ENCODE measurements at regions not wholly inside any gene's neighbourhood (a gene's known extent, or its start where the extent isn't known, plus 50 kb on each side); places are given as distances from the start of the nearest gene placed in this dataset.

DNA sequence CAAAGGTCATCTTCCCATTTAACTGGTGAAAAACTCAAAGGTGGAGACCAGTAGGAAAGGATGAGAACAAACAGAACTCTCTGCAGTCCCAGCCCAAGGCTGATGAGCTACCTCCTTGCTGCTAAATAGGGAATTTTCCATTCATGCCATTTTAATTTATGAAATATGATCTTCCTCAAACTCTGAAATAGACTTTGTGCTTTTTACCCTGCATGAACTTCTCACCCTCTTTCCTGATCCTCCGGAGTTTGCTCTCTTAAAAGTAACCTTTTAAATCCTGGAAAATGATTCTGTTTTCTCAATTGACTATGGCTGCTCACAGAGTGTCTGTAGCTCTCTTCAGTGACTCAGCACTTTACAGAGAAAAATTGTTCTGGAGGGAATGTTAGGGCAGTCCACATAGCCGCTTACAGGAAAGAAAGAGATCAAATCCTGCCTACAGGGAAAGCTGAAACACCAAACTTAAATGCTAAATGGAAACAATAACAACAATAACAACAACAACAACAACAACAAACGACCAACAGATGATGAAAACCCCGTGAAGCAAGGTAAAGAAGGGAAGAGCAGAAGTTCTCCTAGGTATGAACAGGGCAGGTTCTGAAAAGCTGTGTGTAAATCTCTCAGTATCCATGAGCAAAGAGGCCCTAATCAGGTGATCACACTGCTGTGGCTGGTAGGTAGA, 79.8 kb upstream of the SESTD1 start:
- H3K36me3 Mint-ChIP-seq (ENCODE audit: low read depth), result no peaks in the 10 kb centered on the region
- no peak overlapping the region for H3K4me3 Mint-ChIP-seq
- no peaks in the 10 kb centered on the region for H3K9me3 Mint-ChIP-seq
- Histone ChIP-seq H3F3A (replicated peaks; ENCODE audit: low read depth) (no peaks in the 10 kb centered on the region), H3K79me2 (replicated peaks; ENCODE audit: insufficient read depth) (no peaks in the 10 kb centered on the region), H3K36me3 (ENCODE audit: insufficient read depth) (no peaks in the 10 kb centered on the region), H4K20me1 (replicated peaks; ENCODE audit: insufficient read depth) (no peaks in the 10 kb centered on the region), H3K9me2 (ENCODE audit: insufficient read depth) (peaks cover 5% of the 10 kb centered on the region; the same call in 1 of the 2 replicates), H3K4me2 (no peak overlapping the region), H3K27me3 (ENCODE audit: insufficient read depth) (no peaks in the 10 kb centered on the region), H3K27ac (ENCODE audit: low read depth) (no peak overlapping the region), H3K4me1 (ENCODE audit: insufficient read depth) (peaks cover 5% of the 10 kb centered on the region; the same call in 1 of the 2 replicates), H3K4me3 (no peak overlapping the region), H2AFZ (peak overlapping the region; percentile 97)
- peaks cover 13% of the 10 kb centered on the region; the same call in 2 of the 3 replicates for H3K4me1 Mint-ChIP-seq
- H3K27ac Mint-ChIP-seq, result peak overlapping the region; percentile 88
- no peaks in the 10 kb centered on the region for H3K27me3 Mint-ChIP-seq (ENCODE audit: insufficient read depth, low read depth, poor library complexity)
- TF ChIP-seq JUNB (IDR thresholded peaks at IDR 0.05; ENCODE audit: unreplicated experiment) (no peak), POLR2AphosphoS5 (IDR thresholded peaks at IDR 0.05; ENCODE audit: low read depth) (no peak)
- DNase-seq (ENCODE audit: low spot score) (no peak), ATAC-seq (no peak)

- H3K4me1 ChIP-seq (ENCODE audit: insufficient read depth), result peaks cover 5% of the 10 kb centered on the region; the same call in 1 of the 2 replicates
- peak overlapping the region; percentile 97 for H2AFZ ChIP-seq
- H3K36me3 Mint-ChIP-seq (ENCODE audit: low read depth), result no peaks in the 10 kb centered on the region
- no peaks in the 10 kb centered on the region for H3K9me3 Mint-ChIP-seq
- H3K27ac ChIP-seq (ENCODE audit: low read depth), result no peak overlapping the region
- no peaks in the 10 kb centered on the region for H3K79me2 ChIP-seq (replicated peaks; ENCODE audit: insufficient read depth)
- H3K4me1 Mint-ChIP-seq, result peaks cover 13% of the 10 kb centered on the region; the same call in 2 of the 3 replicates
- no peaks in the 10 kb centered on the region for H4K20me1 ChIP-seq (replicated peaks; ENCODE audit: insufficient read depth)
- no peak overlapping the region for H3K27ac Mint-ChIP-seq
- H3K27me3 Mint-ChIP-seq (ENCODE audit: insufficient read depth, low read depth, poor library complexity), result no peaks in the 10 kb centered on the region
- no peaks in the 10 kb centered on the region for H3F3A ChIP-seq (replicated peaks; ENCODE audit: low read depth)
- ATAC-seq (no peak), DNase-seq (ENCODE audit: low spot score) (no peak)
- H3K4me3 Mint-ChIP-seq, result no peak overlapping the region
- peaks cover 5% of the 10 kb centered on the region; the same call in 1 of the 2 replicates for H3K9me2 ChIP-seq (ENCODE audit: insufficient read depth)
- H3K36me3 ChIP-seq (ENCODE audit: insufficient read depth), result no peaks in the 10 kb centered on the region
- no peak overlapping the region for H3K4me2 ChIP-seq
- no peak overlapping the region for H3K4me3 ChIP-seq
- no peak for TF ChIP-seq ZNF331 (CRISPR knock-in tag; IDR thresholded peaks at IDR 0.05; ENCODE audit: low read depth)
- H3K27me3 ChIP-seq (ENCODE audit: insufficient read depth), result no peaks in the 10 kb centered on the region
Observed at GRCh38 chr2:179343945-179344279, 79.3 kb upstream of the SESTD1 start.

DNA sequence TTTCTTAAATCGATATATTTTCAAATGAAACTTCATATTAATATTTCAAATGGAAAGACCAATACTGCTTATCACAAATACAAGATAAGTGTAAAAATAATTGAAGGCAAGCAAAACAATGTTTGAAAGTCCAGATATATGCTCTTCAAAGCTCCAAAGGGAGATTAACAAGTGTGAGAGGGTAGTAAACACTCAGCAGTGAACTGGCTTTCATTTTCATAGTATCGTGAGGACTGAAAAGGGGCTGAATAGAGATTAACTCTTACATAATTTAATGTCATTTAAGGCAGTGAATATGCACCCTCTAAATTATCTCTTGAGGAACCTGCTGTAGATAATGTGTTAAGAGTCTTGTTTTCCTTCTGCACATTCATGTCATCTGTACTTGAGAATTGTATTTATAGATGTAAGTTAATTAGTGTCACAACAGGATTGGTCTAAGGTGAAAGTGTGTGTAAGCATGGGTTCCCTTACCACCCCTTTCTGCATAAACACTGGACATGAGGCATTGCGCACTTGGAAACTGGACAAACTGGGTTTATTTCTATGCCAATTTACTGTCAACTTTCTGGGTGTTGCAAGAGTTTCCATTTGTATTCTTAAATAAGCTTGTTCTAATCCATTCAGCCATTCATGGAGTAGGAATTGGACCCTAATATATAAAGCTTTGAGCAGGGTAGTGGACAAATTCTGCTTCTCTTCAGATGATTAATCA, 76.7 kb upstream of the SESTD1 start:
- H3K27ac ChIP-seq (ENCODE audit: low read depth), result no peak overlapping the region
- H3K27ac Mint-ChIP-seq, result no peak overlapping the region
- H3K36me3 Mint-ChIP-seq (ENCODE audit: low read depth), result no peaks in the 10 kb centered on the region
- no peaks in the 10 kb centered on the region for H3K79me2 ChIP-seq (replicated peaks; ENCODE audit: insufficient read depth)
- H3K4me2 ChIP-seq, result no peak overlapping the region
- H3K9me2 ChIP-seq (ENCODE audit: insufficient read depth), result peaks cover 5% of the 10 kb centered on the region; the same call in 1 of the 2 replicates
- H3K9me3 Mint-ChIP-seq, result no peaks in the 10 kb centered on the region
- H4K20me1 ChIP-seq (replicated peaks; ENCODE audit: insufficient read depth), result no peaks in the 10 kb centered on the region
- no peaks in the 10 kb centered on the region for H3K36me3 ChIP-seq (ENCODE audit: insufficient read depth)
- H3K27me3 ChIP-seq (ENCODE audit: insufficient read depth), result no peaks in the 10 kb centered on the region
- no peak overlapping the region for H3K4me3 ChIP-seq
- DNase-seq (ENCODE audit: low spot score), result no peak
- peaks cover 21% of the 10 kb centered on the region for H3K4me1 Mint-ChIP-seq
- H3K4me1 ChIP-seq (ENCODE audit: insufficient read depth), result peaks cover 10% of the 10 kb centered on the region; the same call in 1 of the 2 replicates
- no peak for ATAC-seq
- H2AFZ ChIP-seq, result no peak overlapping the region
- H3F3A ChIP-seq (replicated peaks; ENCODE audit: low read depth), result no peaks in the 10 kb centered on the region
- no peaks in the 10 kb centered on the region for H3K27me3 Mint-ChIP-seq (ENCODE audit: insufficient read depth, low read depth, poor library complexity)
- H3K4me3 Mint-ChIP-seq, result no peak overlapping the region
- TF ChIP-seq POLR2AphosphoS5 (IDR thresholded peaks at IDR 0.05; ENCODE audit: low read depth) (no peak), CREB1 (CRISPR knock-in tag; IDR thresholded peaks at IDR 0.05; ENCODE audit: low read depth) (no peak), EZH2phosphoT487 (IDR thresholded peaks at IDR 0.05; ENCODE audit: unreplicated experiment) (no peak), EZH2 (IDR thresholded peaks at IDR 0.05; ENCODE audit: low read depth, unreplicated experiment) (no peak), ZNF331 (CRISPR knock-in tag; IDR thresholded peaks at IDR 0.05; ENCODE audit: low read depth) (no peak), STAT1 (IDR thresholded peaks at IDR 0.05; ENCODE audit: unreplicated experiment) (no peak)
- TF ChIP-seq, protein P1, sequence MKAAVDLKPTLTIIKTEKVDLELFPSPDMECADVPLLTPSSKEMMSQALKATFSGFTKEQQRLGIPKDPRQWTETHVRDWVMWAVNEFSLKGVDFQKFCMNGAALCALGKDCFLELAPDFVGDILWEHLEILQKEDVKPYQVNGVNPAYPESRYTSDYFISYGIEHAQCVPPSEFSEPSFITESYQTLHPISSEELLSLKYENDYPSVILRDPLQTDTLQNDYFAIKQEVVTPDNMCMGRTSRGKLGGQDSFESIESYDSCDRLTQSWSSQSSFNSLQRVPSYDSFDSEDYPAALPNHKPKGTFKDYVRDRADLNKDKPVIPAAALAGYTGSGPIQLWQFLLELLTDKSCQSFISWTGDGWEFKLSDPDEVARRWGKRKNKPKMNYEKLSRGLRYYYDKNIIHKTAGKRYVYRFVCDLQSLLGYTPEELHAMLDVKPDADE (IDR thresholded peaks at IDR 0.05), result no peak
- TF ChIP-seq, protein P2, sequence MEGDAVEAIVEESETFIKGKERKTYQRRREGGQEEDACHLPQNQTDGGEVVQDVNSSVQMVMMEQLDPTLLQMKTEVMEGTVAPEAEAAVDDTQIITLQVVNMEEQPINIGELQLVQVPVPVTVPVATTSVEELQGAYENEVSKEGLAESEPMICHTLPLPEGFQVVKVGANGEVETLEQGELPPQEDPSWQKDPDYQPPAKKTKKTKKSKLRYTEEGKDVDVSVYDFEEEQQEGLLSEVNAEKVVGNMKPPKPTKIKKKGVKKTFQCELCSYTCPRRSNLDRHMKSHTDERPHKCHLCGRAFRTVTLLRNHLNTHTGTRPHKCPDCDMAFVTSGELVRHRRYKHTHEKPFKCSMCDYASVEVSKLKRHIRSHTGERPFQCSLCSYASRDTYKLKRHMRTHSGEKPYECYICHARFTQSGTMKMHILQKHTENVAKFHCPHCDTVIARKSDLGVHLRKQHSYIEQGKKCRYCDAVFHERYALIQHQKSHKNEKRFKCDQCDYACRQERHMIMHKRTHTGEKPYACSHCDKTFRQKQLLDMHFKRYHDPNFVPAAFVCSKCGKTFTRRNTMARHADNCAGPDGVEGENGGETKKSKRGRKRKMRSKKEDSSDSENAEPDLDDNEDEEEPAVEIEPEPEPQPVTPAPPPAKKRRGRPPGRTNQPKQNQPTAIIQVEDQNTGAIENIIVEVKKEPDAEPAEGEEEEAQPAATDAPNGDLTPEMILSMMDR (conservative IDR thresholded peaks at IDR 0.05; ENCODE audit: low read depth in 2 of 2), result no peak
- TF ChIP-seq, protein P3, sequence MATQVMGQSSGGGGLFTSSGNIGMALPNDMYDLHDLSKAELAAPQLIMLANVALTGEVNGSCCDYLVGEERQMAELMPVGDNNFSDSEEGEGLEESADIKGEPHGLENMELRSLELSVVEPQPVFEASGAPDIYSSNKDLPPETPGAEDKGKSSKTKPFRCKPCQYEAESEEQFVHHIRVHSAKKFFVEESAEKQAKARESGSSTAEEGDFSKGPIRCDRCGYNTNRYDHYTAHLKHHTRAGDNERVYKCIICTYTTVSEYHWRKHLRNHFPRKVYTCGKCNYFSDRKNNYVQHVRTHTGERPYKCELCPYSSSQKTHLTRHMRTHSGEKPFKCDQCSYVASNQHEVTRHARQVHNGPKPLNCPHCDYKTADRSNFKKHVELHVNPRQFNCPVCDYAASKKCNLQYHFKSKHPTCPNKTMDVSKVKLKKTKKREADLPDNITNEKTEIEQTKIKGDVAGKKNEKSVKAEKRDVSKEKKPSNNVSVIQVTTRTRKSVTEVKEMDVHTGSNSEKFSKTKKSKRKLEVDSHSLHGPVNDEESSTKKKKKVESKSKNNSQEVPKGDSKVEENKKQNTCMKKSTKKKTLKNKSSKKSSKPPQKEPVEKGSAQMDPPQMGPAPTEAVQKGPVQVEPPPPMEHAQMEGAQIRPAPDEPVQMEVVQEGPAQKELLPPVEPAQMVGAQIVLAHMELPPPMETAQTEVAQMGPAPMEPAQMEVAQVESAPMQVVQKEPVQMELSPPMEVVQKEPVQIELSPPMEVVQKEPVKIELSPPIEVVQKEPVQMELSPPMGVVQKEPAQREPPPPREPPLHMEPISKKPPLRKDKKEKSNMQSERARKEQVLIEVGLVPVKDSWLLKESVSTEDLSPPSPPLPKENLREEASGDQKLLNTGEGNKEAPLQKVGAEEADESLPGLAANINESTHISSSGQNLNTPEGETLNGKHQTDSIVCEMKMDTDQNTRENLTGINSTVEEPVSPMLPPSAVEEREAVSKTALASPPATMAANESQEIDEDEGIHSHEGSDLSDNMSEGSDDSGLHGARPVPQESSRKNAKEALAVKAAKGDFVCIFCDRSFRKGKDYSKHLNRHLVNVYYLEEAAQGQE (IDR thresholded peaks at IDR 0.05; ENCODE audit: unreplicated experiment), result no peak

All from GM23338 (cell line).